Occipital lobe (tissue), 1 donor: ENCODE measurements at regions not wholly inside any gene's neighbourhood (a gene's known extent, or its start where the extent isn't known, plus 50 kb on each side); places are given as distances from the start of the nearest gene placed in this dataset.
"Not testable (repeated sequence)": the region's sequence is repeated elsewhere in the genome, so short reads cannot be mapped to it uniquely, and the experiment has no call there.

Experiments used
- DNase-seq: peaks from one replicate; lab custom pipeline; 2025; lab: John Stamatoyannopoulos, UW

DNA sequence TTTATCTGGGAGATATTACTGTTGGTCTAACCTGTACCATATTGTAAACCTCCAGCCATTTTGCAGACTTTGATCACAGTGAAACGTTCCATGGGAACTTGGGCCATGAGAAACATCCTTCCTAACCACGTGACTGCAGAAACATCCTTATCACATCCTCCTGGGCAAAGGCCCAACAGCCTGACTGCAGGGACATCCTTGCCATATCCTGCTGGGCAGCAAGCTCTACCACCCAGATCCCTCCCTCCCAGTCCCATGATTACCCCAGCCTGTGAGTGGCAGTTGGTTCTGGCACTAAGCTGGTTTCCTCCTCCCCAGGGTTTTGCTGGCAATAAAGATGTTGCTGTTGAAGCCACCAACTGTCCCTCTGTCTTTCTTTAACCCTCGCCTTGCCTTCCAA is 201.2 kb downstream of the POTEC start:
- DNase-seq = not testable (repeated sequence)

DNA sequence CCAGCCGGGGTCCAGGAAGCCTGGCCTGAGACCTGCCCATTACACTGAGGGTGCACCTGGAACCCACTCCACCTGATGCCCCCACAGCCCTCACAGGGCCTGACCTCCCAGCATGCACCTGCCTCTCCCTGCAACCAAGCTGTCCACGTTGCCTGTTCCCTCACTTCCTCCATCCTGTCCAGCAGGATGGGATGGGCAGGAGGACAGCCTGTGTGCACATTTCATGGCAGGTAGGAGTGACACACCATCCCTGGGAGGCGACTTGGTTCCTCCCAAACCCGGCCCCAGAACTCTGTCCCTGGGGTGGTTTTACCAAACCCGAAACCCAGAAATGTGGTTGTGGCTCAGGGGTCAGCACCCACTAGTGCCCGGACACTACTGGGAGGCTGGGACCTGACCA is 203.8 kb upstream of the ZNF519 start:
- DNase-seq = not testable (repeated sequence)

- not testable (repeated sequence) for DNase-seq
Measured at GRCh38 chr18:14321217-14321616, 189.0 kb upstream of the ZNF519 start.

DNA sequence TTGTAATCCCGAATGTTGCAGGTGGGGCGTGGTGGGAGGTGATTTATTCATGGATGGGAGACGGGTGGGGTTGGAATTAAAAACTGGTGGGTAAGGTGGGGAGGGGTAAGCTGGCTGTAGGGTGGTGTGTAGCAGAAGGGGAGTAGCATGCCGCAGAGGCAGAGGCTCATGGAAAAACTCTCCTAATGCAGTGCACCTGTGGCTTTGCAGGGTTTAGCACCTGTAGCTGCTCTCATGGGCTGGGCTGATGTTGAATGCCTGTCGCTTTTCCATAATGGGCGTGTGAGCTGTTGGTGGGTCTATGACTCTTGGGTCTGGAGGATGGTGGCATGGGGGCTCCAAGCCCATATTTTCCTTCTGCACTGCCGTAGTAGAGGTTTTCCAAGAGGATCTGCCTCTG is 169.0 kb upstream of the ZNF519 start:
- DNase-seq = not testable (repeated sequence)

DNA sequence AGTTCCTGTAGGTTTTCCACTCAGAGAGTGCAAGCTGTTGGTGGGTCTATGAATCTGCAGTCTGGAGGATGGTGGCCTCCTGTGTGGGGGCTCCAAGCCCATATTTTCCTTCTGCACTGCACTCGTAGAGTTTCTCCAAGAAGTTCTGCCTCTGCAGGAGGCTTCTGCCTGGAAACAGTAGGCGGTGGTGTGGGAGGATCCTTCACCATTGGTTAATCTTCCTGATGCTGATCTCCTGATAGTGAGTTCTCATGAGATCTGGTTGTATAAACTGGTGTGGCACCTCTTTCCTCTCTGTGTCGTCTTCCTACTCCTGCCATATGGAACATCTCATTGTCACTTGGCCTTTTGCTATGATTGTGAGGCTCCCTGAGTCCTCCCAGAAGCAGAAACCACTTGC is 162.8 kb upstream of the ZNF519 start:
- DNase-seq = not testable (repeated sequence)

DNA sequence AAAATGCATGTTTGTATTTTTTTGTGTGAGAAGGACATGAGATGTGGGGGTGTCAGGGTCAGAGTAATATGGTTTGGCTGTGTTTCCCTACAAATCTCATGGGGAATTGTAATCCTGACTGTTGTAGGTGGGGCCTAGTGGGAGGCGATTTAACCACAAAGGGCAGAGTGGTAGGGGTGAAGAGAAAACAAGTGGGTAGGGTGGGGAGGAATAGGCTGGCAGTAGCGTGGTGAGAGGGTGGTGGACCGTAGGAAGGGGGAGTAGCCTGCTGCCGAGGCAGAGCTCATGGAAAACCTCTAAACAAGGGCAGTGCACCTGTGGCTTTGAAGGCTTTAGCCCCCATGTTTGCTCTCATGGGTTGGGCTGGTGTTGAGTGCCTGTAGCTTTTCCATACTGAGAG is 152.8 kb upstream of the ZNF519 start:
- no peak for DNase-seq

GRCh38 chr18:14275391-14275790 is 143.2 kb upstream of the ZNF519 start:
- DNase-seq = not testable (repeated sequence)

DNA sequence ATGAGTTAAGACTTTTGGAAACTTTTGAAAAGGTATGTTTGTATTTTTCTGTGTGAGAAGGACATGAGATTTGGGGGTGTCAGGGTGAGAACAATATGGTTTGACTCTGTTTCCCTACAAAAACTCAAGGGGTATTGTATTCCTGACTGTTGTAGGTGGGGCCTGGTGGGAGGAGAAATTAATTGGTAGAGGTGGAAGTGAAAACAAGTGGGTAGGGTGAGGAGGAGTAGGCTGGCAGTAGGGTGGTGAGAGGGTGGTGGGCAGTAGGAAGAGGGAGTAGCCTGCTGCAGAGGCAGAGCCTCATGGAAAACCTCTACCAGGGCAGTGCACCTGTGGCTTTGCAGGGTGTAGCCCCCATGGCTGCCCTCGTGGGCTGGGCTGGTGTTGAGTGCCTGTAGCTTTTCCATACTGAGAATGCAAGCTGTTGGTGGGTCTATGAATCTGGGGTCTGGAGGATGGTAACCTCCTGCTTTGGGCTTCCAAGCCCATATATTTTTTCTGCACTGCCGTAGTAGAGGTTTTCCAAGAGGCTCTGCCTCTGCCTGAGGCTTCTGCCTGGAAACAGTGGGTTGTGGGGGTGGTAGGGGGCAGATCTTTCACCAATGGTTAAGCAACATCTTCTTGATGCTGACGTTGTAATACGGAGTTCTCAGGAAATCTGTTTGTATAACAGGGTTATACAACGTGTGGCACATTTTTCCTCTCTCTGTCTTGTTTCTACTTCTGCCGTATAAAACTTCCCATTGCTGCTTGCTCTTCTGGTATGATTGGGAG is 133.6 kb upstream of the ZNF519 start:
- not testable (repeated sequence) for DNase-seq

- not testable (repeated sequence) for DNase-seq
Measured at GRCh38 chr18:14262786-14263185, 130.6 kb upstream of the ZNF519 start.

GRCh38 chr18:14250084-14250677 is 117.9 kb upstream of the ZNF519 start:
- DNase-seq = not testable (repeated sequence)

GRCh38 chr18:14239224-14239623 is 107.0 kb upstream of the ZNF519 start:
- not testable (repeated sequence) for DNase-seq

DNA sequence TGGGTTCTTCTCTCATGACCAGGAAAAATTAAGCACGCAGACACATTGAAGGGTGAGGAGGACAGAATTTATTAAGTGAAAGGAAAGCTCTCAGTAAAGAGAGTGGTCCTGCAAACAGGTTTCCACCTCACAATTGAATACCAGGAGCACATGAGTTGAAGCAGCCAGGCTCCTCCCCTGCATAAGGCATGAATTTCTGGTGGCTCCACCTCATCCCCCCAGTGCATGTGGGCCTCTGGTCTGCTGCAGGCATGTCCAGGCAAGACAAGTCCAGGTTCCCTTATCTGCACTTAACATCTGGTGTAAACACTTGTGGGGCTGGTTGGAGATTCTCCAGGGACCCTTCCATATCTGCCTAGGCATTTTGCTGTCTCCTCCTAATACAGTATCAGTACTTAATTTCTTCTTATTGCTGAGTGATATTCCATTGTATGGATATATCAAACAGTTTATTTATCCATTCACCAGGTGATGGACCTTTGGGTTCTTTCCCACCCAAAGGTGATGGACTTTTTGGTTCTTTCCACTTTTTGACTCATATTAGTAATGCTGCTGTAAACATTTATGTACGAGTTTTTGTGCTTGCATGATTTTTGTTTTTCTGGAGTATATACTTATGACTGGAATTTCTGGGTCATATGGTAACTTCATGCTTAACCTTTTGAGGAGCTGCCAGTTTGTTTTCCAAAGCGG is 104.3 kb upstream of the ZNF519 start:
- not testable (repeated sequence) for DNase-seq

DNA sequence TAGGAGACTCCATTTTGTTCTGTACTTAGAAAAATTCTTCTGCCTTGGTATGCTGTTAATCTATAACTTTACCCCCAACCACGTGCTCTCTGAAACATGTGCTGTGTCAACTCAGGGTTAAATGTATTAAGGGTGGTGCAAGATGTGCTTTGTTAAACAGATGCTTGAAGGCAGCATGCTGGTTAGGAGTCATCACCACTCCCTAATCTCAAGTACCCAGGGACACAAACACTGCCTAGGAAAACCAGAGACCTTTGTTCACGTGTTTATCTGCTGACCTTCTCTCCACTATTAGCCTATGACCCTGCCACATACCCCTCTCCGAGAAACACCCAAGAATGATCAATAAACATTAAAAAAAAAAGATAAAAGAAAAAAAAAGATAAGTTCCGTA is 93.0 kb upstream of the ZNF519 start:
- DNase-seq = not testable (repeated sequence)

DNA sequence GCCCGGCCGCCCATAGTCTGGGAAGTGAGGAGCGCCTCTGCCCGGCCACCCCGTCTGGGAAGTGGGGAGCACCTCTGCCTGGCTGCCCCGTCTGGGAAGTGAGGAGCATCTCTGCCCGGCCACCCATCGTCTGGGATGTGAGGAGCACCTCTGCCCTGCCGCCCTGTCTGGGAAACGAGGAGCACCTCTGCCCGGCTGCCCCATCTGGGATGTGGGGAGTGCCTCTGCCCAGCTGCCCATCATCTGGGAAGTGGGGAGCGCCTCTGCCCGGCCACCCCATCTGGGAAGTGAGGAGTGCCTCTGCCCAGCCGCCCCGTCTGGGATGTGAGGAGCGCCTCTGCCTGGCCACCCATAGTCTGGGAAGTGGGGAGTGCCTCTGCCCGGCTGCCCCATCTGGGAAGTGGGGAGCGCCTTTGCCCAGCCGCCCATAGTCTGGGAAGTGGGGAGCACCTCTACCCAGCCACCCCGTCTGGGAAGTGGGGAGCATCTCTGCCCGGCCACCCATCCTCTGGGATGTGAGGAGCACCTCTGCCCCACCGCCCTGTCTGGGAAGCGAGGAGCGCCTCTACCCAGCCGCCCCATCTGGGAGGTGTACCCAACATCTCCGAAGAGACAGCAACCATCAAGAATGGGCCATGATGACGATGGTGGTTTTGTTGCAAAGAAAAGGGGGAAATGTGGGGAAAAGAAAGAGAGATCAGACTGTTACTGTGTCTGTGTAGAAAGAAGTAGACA is 92.5 kb upstream of the ZNF519 start:
- DNase-seq = not testable (repeated sequence)

DNA sequence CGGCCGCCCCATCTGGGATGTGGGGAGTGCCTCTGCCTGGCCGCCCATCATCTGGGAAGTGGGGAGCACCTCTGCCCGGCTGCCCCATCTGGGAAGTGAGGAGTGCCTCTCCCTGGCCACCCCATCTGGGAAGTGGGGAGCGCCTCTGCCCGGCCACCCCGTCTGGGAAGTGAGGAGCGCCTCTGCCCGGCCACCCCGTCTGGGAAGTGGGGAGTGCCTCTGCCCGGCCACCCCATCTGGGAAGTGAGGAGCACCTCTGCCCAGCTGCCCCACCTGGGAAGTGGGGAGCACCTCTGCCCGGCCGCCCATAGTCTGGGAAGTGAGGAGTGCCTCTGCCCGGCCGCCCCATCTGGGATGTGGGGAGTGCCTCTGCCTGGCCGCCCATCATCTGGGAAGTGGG is 91.7 kb upstream of the ZNF519 start:
- DNase-seq = not testable (repeated sequence)

GRCh38 chr18:14223231-14223822 is 91.1 kb upstream of the ZNF519 start:
- DNase-seq = not testable (repeated sequence)

DNA sequence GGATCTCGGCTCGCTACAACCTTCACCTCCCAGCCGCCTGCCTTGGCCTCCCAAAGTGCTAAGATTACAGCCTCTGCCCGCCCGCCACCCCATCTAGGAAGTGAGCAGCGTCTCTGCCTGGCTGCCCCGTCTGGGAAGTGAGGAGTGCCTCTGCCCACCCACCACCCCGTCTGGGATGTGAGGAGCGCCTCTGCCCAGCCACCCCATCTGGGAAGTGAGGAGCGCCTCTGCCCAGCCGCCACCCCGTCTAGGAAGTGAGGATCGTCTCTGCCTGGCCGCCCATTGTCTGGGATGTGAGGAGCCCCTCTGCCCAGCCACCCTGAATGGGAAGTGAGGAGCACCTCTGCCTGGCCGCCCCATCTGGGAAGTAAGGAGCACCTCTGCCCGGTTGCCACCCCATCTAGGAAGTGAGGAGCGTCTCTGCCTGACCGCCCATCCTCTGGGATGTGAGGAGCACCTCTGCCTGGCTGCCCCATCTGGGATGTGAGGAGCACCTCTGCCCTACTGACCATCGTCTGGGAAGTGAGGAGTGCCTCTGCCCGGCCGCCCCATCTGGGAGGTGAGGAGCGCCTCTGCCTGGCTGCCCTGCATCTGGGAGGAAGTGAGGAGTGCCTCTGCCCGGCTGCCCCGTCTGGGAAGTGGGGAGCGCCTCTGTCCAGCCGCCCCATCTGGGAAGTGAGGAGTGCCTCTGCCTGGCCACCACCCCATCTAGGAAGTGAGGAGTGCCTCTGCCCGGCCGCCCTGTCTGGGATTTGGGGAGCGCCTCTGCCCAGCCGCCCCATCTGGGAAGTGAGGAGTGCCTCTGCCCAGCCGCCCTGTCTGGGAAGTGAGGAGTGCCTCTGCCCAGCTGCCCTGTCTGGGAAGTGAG is 90.4 kb upstream of the ZNF519 start:
- DNase-seq = not testable (repeated sequence)

DNA sequence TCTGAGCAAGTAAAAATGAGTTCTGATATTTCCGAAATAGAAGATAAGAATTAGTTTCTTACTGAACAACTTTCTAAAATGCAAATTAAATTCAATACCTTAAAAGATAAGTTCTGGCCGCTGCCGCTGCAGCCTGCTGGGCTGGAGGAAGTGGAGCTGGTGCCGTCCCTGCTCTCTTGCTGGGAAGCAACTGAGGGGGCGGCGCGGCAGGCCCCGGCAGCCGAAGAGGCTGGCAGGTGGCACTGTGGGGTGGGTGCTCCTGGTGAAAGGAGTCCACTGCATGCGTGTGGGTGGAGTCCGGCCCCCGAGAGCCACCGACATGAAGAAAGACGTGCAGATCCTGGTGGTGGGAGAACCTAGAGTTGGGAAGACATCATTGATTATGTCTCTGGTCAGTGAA is 89.5 kb upstream of the ZNF519 start:
- DNase-seq = no peak

- not testable (repeated sequence) for DNase-seq
Measured at GRCh38 chr18:14215952-14216351, 83.7 kb upstream of the ZNF519 start.

DNA sequence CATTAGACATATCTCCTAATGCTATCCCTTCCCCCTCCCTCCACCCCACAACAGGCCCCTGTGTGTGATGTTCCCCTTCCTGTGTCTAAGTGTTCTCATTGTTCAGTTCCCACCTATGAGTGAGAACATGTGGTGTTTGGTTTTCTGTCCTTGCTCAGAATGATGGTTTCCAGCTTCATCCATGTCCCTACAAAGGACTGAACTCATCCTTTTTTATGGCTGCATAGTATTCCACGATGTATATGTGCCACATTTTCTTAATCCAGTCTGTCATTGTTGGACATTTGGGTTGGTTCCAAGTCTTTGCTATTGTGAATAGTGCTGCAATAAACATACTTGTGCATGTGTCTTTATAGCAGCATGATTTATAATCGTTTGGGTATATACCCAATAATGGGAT is 71.2 kb upstream of the ZNF519 start:
- not testable (repeated sequence) for DNase-seq
